RWPE1 (cell line): ENCODE measurements at regions not wholly inside any gene's neighbourhood (a gene's known extent, or its start where the extent isn't known, plus 50 kb on each side); places are given as distances from the start of the nearest gene placed in this dataset.
"Not testable (repeated sequence)": the region's sequence is repeated elsewhere in the genome, so short reads cannot be mapped to it uniquely, and the experiment has no call there.

Experiments used
- CTCF ChIA-PET: fragments of 350-600 bp; sonication (Branson Sonifier 250); formaldehyde crosslinking; extraction: SDS; loops from one replicate; lab custom pipeline; 2021; lab: Yijun Ruan, JAX
- POLR2A ChIA-PET: fragments of 400-600 bp; formaldehyde crosslinking; extraction: SDS; loops from one replicate; lab custom pipeline; 2020; ENCODE audit warnings: antibody characterized with exemption; ENCODE audit not compliant: low non-redundant PET; lab: Yijun Ruan, JAX
- DNase-seq: peaks from one replicate; pipeline ENCODE4 v3.0.0; 2012; ENCODE audit warnings: low spot score
- H3K27ac ChIP-seq: fragments of 450-650 bp; 2 replicates; pipeline ENCODE4 v1.5.1; 2017
- TF ChIP-seq, protein P1 (sequence below): fragments of 450-650 bp; conservative IDR thresholded peaks from 2 replicates; pipeline ENCODE4 v1.5.1; 2017; ENCODE audit warnings: low read depth, mild to moderate bottlenecking

DNA sequence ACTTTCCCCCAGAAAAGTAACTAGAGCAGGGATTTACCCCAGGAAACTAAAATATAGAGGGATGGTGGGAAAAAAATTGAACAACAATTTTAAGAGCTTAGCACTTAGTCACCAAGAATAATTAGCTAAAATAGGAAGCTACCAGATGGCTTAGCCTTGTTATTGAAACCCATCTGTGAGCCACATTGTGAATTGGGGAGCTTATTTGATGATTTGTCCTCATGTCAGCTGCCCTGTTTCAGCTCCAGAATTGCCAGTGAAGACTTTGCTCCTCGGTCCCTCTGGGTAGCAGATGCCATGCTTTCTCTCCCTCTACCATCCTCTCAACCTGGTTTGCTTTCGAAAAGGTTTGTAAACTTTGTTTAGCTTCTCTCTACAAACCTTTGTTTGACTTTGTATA lies 67.7 kb upstream of the PTHLH start:
- ChIA-PET CTCF (interaction anchor here (0.7 kb wide), 1 partner anchor 99 kb away, joined by 3 read pairs; no protein-coding TSS in a partner anchor), POLR2A (no interaction called here)
- TF ChIP-seq, protein P1, sequence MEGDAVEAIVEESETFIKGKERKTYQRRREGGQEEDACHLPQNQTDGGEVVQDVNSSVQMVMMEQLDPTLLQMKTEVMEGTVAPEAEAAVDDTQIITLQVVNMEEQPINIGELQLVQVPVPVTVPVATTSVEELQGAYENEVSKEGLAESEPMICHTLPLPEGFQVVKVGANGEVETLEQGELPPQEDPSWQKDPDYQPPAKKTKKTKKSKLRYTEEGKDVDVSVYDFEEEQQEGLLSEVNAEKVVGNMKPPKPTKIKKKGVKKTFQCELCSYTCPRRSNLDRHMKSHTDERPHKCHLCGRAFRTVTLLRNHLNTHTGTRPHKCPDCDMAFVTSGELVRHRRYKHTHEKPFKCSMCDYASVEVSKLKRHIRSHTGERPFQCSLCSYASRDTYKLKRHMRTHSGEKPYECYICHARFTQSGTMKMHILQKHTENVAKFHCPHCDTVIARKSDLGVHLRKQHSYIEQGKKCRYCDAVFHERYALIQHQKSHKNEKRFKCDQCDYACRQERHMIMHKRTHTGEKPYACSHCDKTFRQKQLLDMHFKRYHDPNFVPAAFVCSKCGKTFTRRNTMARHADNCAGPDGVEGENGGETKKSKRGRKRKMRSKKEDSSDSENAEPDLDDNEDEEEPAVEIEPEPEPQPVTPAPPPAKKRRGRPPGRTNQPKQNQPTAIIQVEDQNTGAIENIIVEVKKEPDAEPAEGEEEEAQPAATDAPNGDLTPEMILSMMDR: no peak
- DNase-seq: no peak
- no peak overlapping the region for H3K27ac ChIP-seq

DNA sequence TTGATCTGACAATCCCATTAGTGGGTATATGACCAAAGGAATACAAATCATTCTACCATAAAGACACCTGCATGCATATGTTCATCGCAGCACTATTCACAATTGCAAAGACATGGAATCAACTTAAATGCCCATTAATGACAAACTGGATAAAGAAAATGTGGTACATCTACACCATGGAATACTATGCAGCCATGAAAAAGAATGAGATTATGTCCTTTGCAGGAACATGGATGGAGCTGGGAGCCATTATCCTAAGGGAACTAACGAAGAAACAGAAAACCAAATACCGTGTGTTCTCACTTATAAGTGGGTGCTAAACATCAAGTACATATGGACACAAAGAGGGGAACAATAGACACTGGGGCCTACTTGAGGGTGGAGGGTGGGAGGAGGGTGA lies 74.1 kb upstream of the PTHLH start:
- POLR2A ChIA-PET, H3K27ac ChIP-seq, DNase-seq, CTCF ChIA-PET: not testable (repeated sequence)

DNA sequence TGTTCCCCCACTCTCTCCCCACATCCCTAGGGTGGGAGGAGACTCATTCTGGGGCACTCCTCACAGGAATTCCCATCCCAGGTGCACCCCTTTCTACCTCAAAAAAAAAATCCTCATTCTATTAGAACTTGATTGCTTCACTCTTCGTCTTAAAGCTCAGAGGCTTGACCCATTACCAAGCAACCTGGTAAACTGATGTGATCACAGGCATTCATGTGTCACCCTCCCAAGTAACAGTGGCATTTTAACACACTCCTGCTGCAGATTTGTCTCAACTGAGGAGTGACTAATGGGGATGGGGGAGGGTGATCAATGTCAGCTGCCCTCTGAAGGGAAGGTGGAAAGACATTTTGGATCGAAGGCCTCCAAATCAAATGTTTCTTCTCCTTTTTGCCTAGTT lies 78.1 kb upstream of the PTHLH start:
- CTCF ChIA-PET: interaction anchor here (0.7 kb wide), 1 partner anchor 410 kb away, joined by 5 read pairs; no protein-coding TSS in a partner anchor

DNA sequence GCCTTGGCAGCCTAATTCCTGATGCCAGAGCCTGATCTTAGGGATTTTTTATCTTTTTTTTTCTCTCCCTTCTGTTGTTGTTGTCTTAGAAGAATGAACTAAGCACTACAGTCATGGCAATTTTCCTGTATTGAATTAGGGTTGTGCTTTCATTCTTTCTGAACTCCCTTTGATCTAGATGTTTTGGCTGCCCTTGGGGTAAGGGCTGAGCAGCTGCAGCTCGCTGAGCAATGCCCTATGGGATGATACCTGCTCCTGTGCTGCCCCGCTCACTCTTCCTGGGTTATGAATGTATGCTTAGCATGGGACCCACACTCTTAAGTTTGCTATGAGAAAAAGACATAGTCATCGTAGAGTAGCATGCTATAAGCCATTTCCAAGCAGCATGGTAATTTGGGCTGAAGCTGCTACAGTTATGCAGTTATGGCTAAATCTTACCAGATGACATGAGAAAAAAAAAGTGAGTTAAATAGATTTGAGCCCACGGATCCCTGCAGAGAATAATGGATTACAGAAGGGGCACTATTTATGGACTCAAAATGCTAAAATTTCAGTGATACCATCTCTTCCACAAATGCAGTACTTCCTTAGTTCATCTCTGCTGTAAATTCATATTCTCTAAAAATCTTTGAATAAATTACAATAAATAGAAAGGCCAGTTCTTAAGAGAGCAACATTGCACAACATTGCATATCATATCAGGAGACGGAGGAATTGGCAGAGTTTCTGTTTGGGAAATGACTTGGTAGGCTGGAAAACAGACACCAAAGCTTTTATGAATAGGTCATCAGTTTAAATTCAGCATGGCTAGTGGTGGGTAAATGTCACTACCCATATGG lies 79.2 kb upstream of the PTHLH start:
- TF ChIP-seq, protein P1: no peak

More for the DNA sequence above, 78.1 kb upstream of the PTHLH start:
- H3K27ac ChIP-seq: no peak overlapping the region
- POLR2A ChIA-PET: no interaction called here
- no peak for DNase-seq
- TF ChIP-seq, protein P1: no peak

DNA sequence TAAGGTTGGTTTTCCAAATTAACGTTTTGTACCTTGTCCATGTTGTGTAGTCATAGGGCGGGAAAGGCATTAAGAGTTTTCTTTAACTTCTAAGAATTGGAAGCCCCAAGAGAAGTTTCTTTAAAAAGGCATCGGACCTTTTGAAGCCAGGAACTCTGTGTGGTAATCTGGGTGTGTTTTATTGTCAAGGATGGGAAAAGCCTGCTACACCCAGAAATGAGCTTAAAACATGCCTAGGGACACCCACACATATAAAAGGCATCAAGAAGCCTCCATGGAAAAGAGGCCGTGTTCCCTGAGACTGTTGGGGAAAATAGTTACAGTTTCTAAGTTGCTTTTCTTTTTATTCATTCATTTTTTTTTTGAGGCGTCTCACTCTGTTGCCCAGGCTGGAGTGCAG lies 81.0 kb upstream of the PTHLH start:
- POLR2A ChIA-PET: no interaction called here
- CTCF ChIA-PET: interaction anchor here (0.6 kb wide), 1 partner anchor 440 kb away, joined by 5 read pairs; no protein-coding TSS in a partner anchor
- TF ChIP-seq, protein P1: no peak
- H3K27ac ChIP-seq: no peak overlapping the region
- no peak for DNase-seq

More for the DNA sequence above, 79.2 kb upstream of the PTHLH start:
- no peak overlapping the region for H3K27ac ChIP-seq
- ChIA-PET POLR2A (no interaction called here), CTCF (interaction anchor here (0.7 kb wide), 1 partner anchor 409 kb away, joined by 5 read pairs; no protein-coding TSS in a partner anchor)
- no peak for DNase-seq

DNA sequence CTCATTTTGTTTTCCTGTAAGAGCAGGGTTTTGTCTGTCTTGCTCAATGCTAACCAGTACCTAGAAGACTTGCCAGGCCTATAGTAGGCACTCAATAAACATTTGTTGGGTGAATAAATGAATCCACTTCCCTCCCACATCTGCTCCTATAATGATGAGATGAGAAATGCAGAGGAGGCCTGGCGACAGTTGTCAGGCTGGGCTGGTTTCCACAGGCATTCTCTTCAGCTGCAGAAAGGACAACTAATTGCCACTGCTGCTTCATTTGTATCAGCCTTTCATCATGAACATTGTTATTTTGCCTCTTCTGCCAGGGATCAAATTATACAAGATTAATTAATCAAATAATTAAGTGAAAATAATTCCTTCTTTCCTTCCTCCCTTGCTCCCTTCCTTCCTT lies 82.0 kb upstream of the PTHLH start:
- TF ChIP-seq, protein P1: no peak
- ChIA-PET CTCF (no interaction called here), POLR2A (no interaction called here)
- DNase-seq: no peak
- H3K27ac ChIP-seq: no peak overlapping the region
